ENCODE measurements at regions not wholly inside any gene's neighbourhood (a gene's known extent, or its start where the extent isn't known, plus 50 kb on each side); places are given as distances from the start of the nearest gene placed in this dataset.

DNA sequence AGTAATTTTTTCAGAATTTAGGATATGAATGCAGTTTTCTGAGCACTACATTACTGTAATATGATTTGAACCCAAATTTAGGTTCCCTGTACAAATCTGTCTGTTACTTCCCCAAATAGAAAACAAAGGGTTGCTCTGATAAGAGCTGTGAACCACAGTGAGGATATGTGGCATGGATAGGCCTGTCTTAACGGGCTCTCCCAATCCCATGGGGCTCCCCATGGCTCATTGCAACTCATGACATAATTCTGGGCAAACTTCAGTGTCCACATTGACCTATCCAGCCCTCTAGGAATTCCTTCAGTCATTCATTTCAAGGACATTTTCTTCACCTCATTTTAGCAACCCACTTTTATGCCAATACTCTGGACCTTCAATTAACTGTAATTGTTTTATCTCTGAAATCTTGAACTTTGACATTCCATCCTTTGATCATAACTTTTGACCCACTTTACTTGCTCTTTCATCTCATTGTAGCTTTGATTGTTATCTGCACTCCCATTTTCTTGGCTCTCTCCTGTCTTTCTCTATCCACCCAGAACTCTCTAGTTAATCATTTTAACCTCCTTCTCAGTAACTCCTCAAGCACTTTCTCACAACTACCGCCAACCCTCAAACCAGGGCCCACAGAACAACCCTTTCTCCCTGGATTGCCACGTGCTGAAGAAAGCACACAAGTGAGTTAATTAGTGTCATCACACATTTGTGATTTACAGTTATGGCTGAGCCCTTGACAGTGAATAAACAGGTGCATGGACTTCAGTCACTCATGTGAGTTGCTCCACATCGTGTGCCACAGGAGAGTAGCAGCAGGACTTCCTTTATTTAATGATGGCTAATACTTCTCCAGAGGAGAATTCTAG is 94.9 kb upstream of the AADACL2 start:
- no peak for DNase-seq (ENCODE audit: low read depth)
- H3K4me3 ChIP-seq (ENCODE audit: low read depth, low read length): no peak overlapping the region
- TF ChIP-seq, protein P1, sequence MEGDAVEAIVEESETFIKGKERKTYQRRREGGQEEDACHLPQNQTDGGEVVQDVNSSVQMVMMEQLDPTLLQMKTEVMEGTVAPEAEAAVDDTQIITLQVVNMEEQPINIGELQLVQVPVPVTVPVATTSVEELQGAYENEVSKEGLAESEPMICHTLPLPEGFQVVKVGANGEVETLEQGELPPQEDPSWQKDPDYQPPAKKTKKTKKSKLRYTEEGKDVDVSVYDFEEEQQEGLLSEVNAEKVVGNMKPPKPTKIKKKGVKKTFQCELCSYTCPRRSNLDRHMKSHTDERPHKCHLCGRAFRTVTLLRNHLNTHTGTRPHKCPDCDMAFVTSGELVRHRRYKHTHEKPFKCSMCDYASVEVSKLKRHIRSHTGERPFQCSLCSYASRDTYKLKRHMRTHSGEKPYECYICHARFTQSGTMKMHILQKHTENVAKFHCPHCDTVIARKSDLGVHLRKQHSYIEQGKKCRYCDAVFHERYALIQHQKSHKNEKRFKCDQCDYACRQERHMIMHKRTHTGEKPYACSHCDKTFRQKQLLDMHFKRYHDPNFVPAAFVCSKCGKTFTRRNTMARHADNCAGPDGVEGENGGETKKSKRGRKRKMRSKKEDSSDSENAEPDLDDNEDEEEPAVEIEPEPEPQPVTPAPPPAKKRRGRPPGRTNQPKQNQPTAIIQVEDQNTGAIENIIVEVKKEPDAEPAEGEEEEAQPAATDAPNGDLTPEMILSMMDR (IDR thresholded peaks at IDR 0.05; ENCODE audit: low read depth, low read length, missing control alignments): no peak

DNA sequence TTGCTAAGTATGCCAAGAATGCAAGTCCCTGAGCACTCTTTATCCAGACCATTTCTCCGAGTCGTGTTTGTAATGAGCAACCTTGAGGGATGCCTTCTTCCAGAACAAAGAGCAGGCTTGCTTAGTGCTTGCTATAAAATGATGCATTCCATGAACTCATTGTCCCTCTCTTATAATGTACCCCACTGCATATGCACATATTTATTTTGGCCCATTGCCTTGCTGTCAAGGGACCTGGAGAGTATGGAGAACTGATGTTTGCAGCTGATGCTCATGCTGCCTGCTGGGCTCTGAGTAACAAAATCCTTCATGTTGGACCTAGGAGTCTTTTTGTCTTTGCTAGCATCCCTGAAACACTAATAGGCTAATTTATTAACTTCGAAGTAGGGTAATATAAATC is 97.8 kb upstream of the AADACL2 start:
- TF ChIP-seq, protein P1 (IDR thresholded peaks at IDR 0.05; ENCODE audit: low read depth, low read length, missing control alignments): no peak
- DNase-seq (ENCODE audit: low read depth): no peak
- H3K4me3 ChIP-seq (ENCODE audit: low read depth, low read length): no peak overlapping the region

DNA sequence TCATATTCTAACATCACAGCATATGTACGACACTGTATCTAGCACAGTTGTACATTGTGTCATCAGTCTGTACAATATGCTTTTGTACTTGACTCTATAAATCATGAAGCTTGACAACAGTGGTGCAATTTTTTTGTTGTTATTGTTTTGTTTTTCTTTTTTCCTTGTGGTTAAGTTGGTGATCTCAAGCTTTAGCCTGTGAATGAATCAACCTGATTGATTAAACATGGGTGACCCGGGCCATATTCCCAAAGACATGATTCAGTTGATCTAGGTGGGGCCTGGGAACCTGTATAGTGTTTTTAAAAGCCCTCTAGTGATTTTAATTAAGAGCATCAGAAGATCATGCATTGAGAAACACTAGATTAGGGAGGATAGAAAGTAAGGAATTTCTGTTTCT is 101.8 kb upstream of the AADACL2 start:
- DNase-seq (ENCODE audit: low read depth): no peak
- H3K4me3 ChIP-seq (ENCODE audit: low read depth, low read length): no peak overlapping the region
- TF ChIP-seq, protein P1 (IDR thresholded peaks at IDR 0.05; ENCODE audit: low read depth, low read length, missing control alignments): no peak

DNA sequence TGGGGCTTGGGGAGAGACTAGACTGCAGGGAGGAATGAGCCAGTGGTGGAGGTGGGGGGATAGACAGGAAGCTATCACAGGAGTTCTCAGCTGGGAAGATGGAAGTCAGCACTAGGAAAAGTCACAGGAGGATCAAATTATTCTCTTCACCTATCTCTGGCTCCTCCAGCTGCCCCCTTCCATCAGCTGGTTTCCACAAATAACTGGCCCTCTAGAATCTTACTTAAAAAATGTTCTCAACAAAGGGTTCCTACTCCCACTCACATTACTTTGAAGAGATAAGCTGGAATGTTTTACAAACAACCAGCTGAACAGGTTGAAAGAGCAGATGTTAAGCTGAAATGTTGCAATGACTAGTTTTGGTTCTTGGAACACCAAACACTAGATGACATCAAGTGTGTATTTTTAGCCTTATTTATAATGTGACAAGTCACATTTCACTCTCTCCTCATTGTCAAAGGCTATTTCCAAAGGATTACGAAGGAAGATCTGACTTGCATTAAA is 102.7 kb upstream of the AADACL2 start:
- TF ChIP-seq, protein P1 (IDR thresholded peaks at IDR 0.05; ENCODE audit: low read depth, low read length, missing control alignments): no peak
- no peak for DNase-seq (ENCODE audit: low read depth)

DNA sequence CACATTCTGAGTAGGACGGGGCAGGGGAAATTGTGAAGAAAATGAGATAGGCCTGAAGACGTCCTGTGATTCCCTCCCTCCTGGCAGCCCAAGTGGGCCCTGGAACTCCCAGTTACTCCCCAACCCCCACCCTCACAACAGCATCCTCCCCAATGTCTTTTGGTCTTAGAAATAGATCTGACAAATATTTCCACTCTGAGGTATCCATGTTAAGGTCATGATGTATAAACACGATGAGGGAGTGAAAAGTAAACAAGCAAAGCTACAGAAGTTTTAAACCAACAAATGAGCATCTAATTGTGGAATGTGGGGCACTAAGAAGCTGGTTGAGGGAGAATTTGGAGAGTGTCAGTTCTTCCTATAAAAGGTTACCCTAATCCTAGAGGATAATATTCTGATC is 103.7 kb upstream of the AADACL2 start:
- TF ChIP-seq, protein P1 (IDR thresholded peaks at IDR 0.05; ENCODE audit: low read depth, low read length, missing control alignments): no peak
- no peak for DNase-seq (ENCODE audit: low read depth)
- H3K4me3 ChIP-seq (ENCODE audit: low read depth, low read length): no peak overlapping the region

More for the DNA sequence above, 102.7 kb upstream of the AADACL2 start:
- no peak overlapping the region for H3K4me3 ChIP-seq (ENCODE audit: low read depth, low read length)

DNA sequence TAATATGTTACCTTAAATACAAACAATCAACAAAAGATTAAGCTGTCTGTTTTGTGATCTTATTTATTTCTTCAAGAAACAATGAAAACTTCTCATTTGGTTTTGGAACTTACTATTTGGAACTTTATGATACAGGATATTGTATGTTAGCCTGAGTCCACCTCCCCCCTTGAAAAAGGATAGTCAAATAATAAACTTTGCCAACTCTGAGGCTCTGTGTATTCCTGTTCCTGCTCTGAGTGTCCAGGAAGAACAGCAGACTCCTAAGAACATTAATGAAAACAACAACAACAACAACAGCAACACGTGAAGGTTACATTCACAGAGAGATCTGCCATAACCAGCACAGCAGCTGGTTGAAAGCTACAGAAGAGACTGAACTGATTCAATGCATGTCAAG is 108.1 kb upstream of the AADACL2 start:
- no peak overlapping the region for H3K4me3 ChIP-seq (ENCODE audit: low read depth, low read length)
- no peak for DNase-seq (ENCODE audit: low read depth)
- TF ChIP-seq, protein P1 (IDR thresholded peaks at IDR 0.05; ENCODE audit: low read depth, low read length, missing control alignments): no peak

DNA sequence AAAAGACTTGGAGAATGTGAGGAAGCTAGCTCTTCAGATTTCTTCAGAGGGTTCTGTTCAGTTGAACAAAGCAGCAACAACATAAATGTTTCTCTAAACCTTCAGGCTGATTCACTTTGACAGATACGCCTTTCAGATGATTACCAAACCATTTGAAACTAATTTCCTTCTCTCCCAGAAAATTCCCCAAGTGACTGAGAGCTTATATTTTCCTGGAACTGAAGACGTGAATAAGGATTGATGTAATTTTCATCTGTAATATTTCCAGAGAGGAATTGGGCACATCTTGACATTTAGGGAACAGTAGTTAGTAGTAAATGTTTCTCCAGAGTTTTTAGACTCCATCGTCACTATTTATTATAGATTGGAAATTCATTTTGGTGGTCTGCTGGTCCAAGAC is 108.6 kb upstream of the AADACL2 start:
- no peak overlapping the region for H3K4me3 ChIP-seq (ENCODE audit: low read depth, low read length)
- DNase-seq (ENCODE audit: low read depth): no peak
- TF ChIP-seq, protein P1 (IDR thresholded peaks at IDR 0.05; ENCODE audit: low read depth, low read length, missing control alignments): no peak

Measured in GM12864 (cell line).